ENCODE measurements at regions not wholly inside any gene's neighbourhood (a gene's known extent, or its start where the extent isn't known, plus 50 kb on each side); places are given as distances from the start of the nearest gene placed in this dataset.

DNA sequence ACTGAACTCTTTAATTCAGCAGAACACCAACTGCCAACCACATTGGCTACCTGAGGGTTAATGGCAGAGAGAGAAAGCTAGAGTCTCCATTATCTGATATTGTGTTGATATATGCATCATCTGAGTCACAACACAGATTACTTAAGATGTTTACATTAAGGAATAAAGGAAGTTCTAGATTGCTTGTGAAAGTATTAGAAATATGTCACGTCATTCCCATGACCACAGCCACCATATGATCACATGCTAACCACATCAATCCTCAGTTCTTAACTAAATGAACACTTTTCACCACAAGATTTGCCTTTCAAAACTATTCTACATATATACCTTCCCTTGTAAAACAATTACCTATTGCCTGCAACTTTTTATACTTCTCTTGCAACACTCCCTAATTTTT lies 337.9 kb downstream of the FGFR2 start:
- TF ChIP-seq POLR2A (IDR thresholded peaks at IDR 0.05): no peak
- TF ChIP-seq, protein P1, sequence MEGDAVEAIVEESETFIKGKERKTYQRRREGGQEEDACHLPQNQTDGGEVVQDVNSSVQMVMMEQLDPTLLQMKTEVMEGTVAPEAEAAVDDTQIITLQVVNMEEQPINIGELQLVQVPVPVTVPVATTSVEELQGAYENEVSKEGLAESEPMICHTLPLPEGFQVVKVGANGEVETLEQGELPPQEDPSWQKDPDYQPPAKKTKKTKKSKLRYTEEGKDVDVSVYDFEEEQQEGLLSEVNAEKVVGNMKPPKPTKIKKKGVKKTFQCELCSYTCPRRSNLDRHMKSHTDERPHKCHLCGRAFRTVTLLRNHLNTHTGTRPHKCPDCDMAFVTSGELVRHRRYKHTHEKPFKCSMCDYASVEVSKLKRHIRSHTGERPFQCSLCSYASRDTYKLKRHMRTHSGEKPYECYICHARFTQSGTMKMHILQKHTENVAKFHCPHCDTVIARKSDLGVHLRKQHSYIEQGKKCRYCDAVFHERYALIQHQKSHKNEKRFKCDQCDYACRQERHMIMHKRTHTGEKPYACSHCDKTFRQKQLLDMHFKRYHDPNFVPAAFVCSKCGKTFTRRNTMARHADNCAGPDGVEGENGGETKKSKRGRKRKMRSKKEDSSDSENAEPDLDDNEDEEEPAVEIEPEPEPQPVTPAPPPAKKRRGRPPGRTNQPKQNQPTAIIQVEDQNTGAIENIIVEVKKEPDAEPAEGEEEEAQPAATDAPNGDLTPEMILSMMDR (IDR thresholded peaks at IDR 0.05): no peak
